ENCODE measurements at regions not wholly inside any gene's neighbourhood (a gene's known extent, or its start where the extent isn't known, plus 50 kb on each side); places are given as distances from the start of the nearest gene placed in this dataset.
"Not testable (repeated sequence)": the region's sequence is repeated elsewhere in the genome, so short reads cannot be mapped to it uniquely, and the experiment has no call there.

DNA sequence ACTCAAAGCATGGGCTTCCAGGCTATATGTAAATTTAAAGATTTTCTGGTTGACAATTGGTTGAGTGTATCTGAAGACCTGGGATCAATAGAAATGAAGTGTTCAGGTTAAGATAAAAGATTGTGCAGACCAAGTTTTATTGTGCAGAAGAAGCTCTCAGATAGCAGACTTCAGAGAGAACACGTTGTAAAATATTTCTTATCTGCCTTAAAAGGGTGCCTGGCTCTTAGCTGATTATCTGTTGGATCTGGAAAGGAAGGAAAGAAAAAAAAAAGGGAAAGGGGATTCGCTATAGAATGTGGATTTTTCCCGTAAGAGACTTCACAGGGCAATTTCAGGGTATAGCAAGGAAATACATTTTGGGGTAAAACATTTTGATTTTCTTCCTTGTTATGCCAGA lies 523.2 kb downstream of the EDEM1 start:
- TF ChIP-seq CTCF (IDR thresholded peaks at IDR 0.05), result no peak
- no peak for TF ChIP-seq EP300 (IDR thresholded peaks at IDR 0.05)
- no peak for TF ChIP-seq POLR2A (IDR thresholded peaks at IDR 0.05)
- no peak overlapping the region for H3K4me3 ChIP-seq
- no peaks in the 10 kb centered on the region for H3K36me3 ChIP-seq
- H3K4me1 ChIP-seq, result no peaks in the 10 kb centered on the region
- H3K9me3 ChIP-seq, result no peaks in the 10 kb centered on the region
- no peaks in the 10 kb centered on the region for H3K27me3 ChIP-seq
- DNase-seq (ENCODE audit: low spot score in 2 of 2), result no peak
- WGBS, 2 donors, result 61 to 70% methylated on average over 3 of the region's 3 CpGs
- no peak overlapping the region for H3K27ac ChIP-seq

DNA sequence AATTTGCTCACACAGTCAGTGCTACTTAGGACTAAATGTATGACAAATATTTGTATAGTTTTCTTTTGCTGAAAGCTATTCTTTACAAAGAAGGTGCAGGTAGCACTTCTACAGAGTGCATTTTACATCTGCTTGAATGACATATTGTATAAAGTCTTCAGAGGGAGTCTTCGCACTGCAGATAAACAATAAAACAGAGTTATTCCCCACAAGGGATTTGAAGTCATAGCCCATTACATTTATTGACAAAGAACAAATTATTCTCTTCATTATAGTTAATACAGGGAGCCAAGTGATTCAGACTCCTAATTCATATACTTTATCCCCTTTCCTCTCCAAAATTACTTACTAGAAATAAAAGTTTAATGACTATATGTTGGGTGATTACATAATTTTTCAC lies 529.7 kb downstream of the EDEM1 start:
- no peak overlapping the region for H3K27ac ChIP-seq
- TF ChIP-seq CTCF (IDR thresholded peaks at IDR 0.05) (no peak), EP300 (IDR thresholded peaks at IDR 0.05) (no peak), POLR2A (IDR thresholded peaks at IDR 0.05) (no peak)
- whole genome bisulfite sequencing, 2 donors, result 29 to 38% methylated on average over 1 of the region's 1 CpG
- no peaks in the 10 kb centered on the region for H3K27me3 ChIP-seq
- H3K36me3 ChIP-seq, result no peaks in the 10 kb centered on the region
- DNase-seq (ENCODE audit: low spot score in 2 of 2), result no peak
- H3K9me3 ChIP-seq, result no peaks in the 10 kb centered on the region
- no peaks in the 10 kb centered on the region for H3K4me1 ChIP-seq
- no peak overlapping the region for H3K4me3 ChIP-seq

DNA sequence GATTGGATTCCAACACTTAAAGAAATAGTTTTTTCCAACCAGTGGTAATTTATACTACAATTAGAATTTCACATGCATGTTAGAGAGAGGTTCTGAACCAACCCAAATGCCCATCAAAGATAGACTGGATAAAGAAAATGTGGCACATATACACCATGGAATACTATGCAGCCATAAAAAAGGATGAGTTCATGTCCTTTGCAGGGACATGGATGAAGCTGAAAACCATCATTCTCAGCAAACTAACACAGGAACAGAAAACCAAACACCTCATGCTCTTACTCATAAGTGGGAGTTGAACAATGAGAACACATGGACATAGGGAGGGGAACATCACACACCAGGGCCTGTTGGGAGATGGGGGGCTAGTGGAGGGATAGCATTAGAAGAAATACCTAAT lies 532.2 kb downstream of the EDEM1 start:
- not testable (repeated sequence) for H3K4me3 ChIP-seq; H3K36me3 ChIP-seq; H3K27me3 ChIP-seq; H3K27ac ChIP-seq; H3K4me1 ChIP-seq; H3K9me3 ChIP-seq; DNase-seq (ENCODE audit: low spot score in 2 of 2)

- no peak overlapping the region for H3K27ac ChIP-seq
- DNase-seq (ENCODE audit: low spot score in 2 of 2), result no peak
- WGBS, 2 donors, result 68 to 77% methylated on average over 2 of the region's 2 CpGs
- no peak overlapping the region for H3K4me3 ChIP-seq
- H3K4me1 ChIP-seq, result no peaks in the 10 kb centered on the region
- no peaks in the 10 kb centered on the region for H3K27me3 ChIP-seq
- no peaks in the 10 kb centered on the region for H3K9me3 ChIP-seq
- TF ChIP-seq CTCF (IDR thresholded peaks at IDR 0.05) (no peak), POLR2A (IDR thresholded peaks at IDR 0.05) (no peak), EP300 (IDR thresholded peaks at IDR 0.05) (no peak)
- no peaks in the 10 kb centered on the region for H3K36me3 ChIP-seq
These were observed 538.3 kb downstream of the EDEM1 start for GRCh38 chr3:5725801-5726200.

DNA sequence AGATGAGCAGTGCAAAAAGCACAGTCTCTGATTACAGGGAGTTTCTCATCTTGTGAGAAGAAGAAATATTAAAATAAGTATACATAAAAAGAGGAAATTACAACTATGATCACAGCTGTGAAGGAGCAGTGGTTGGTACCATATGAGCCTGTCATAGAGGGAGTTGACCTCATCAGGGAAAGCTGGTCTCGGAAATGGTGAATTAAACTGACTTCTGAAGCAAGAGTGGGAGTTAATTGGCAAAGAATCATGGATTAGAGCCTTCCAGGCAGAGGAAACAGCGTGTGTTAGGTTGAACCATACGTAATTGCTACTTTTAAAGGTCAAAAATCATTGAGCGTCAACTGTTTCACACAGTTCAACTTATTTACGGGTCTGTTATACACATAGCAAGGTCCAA lies 539.1 kb downstream of the EDEM1 start:
- Histone ChIP-seq H3K27ac (no peak overlapping the region), H3K4me1 (no peaks in the 10 kb centered on the region), H3K27me3 (no peaks in the 10 kb centered on the region), H3K36me3 (no peaks in the 10 kb centered on the region), H3K4me3 (no peak overlapping the region), H3K9me3 (no peaks in the 10 kb centered on the region)
- no peak for DNase-seq (ENCODE audit: low spot score in 2 of 2)
- TF ChIP-seq CTCF (IDR thresholded peaks at IDR 0.05), result no peak
- no peak for TF ChIP-seq POLR2A (IDR thresholded peaks at IDR 0.05)
- no peak for TF ChIP-seq EP300 (IDR thresholded peaks at IDR 0.05)
- WGBS, 2 donors, result 38 to 43% methylated on average over 5 of the region's 5 CpGs

DNA sequence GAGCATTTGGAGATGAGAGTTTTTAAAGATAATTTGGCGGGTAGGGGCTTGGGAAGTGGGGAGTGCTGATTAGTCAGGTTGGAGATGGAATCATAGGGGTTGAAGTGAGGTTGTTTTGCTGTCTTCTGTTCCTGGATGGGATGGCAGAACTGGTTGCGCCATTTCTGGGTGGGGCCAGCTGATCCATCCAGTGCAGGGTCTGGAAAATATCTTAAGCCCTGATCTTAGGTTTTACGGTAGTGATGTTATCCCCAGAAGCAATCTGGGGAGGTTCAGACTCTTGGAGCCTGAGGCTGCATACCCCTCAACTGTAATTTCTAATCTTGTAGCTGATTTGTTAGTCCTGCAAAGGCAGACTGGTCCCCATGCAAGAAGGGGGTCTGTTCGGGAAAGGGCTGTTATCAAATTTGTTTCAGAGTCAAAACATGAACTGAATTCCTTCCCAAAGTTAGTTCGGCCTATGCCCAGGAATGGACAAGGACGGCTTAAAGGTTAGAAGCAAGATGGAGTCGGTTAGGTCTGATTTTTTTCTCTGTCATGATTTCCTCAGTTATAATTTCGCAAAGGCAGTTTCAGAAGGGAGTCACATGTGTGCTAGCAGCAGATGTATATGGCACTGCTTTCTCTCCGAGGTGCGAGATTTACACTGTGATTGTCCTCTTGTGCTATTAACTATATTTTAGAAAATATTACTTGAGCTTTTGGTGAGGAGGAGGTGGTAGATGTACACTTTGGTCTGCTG lies 540.4 kb downstream of the EDEM1 start:
- Histone ChIP-seq H3K27me3 (no peaks in the 10 kb centered on the region), H3K4me3 (no peak overlapping the region), H3K4me1 (no peaks in the 10 kb centered on the region), H3K36me3 (no peaks in the 10 kb centered on the region), H3K27ac (no peak overlapping the region), H3K9me3 (no peaks in the 10 kb centered on the region)
- 90 to 93% methylated on average over 10 of the region's 10 CpGs for WGBS, 2 donors
- TF ChIP-seq POLR2A (IDR thresholded peaks at IDR 0.05) (no peak), EP300 (IDR thresholded peaks at IDR 0.05) (no peak), CTCF (IDR thresholded peaks at IDR 0.05) (no peak)
- no peak for DNase-seq (ENCODE audit: low spot score in 2 of 2)
